Activated CD4-positive, alpha-beta T cell treated with anti-CD3 and anti-CD28 coated beads, Interleukin-2, amount 10 ng/mL, durations not matched to agents 24 days and 14 days (primary cell): ENCODE measurements at regions not wholly inside any gene's neighbourhood (a gene's known extent, or its start where the extent isn't known, plus 50 kb on each side); places are given as distances from the start of the nearest gene placed in this dataset.

Source experiments
- DNase-seq: peaks from one replicate; pipeline ENCODE4 v3.0.0; 2022
- H3K27ac Mint-ChIP-seq: one replicate; pipeline ENCODE4 v1.8.0; 2022; ENCODE audit warnings: mild to moderate bottlenecking, mixed read lengths
- H3K27me3 Mint-ChIP-seq: one replicate; pipeline ENCODE4 v1.8.0; 2022; ENCODE audit warnings: mixed read lengths
- H3K36me3 Mint-ChIP-seq: one replicate; pipeline ENCODE4 v1.8.0; 2022; ENCODE audit warnings: low read depth, mild to moderate bottlenecking, mixed read lengths
- H3K4me1 Mint-ChIP-seq: one replicate; pipeline ENCODE4 v1.8.0; 2021; ENCODE audit warnings: mixed read lengths
- H3K4me3 Mint-ChIP-seq: one replicate; pipeline ENCODE4 v1.8.0; 2022; ENCODE audit warnings: mild to moderate bottlenecking, moderate library complexity, mixed read lengths
- H3K9me3 Mint-ChIP-seq: one replicate; pipeline ENCODE4 v1.8.0; 2021; ENCODE audit warnings: mixed read lengths
- intact Hi-C: fragments of 100-400 bp; cut with micrococcal nuclease; formaldehyde crosslinking; loops from one replicate; pipeline ENCODE4 v1.15.1; 2023

- Mint-ChIP-seq H3K9me3 (peaks cover 9% of the 10 kb centered on the region), H3K27ac (no peak overlapping the region), H3K4me1 (no peaks in the 10 kb centered on the region), H3K27me3 (no peaks in the 10 kb centered on the region), H3K36me3 (no peaks in the 10 kb centered on the region), H3K4me3 (no peak overlapping the region)
- intact Hi-C loops, result no loop called here
- no peak for DNase-seq
Observed at GRCh38 chr18:28854964-28855363, 678.0 kb upstream of the CDH2 start.

GRCh38 chr18:28846958-28847357 lies 670.0 kb upstream of the CDH2 start:
- no peak overlapping the region for H3K4me3 Mint-ChIP-seq
- intact Hi-C loops, result no loop called here
- no peaks in the 10 kb centered on the region for H3K4me1 Mint-ChIP-seq
- no peaks in the 10 kb centered on the region for H3K36me3 Mint-ChIP-seq
- H3K27me3 Mint-ChIP-seq, result no peaks in the 10 kb centered on the region
- peaks cover 18% of the 10 kb centered on the region for H3K9me3 Mint-ChIP-seq
- DNase-seq, result no peak
- H3K27ac Mint-ChIP-seq, result no peak overlapping the region

GRCh38 chr18:28837100-28837499 lies 660.2 kb upstream of the CDH2 start:
- intact Hi-C loops, result no loop called here
- Mint-ChIP-seq H3K9me3 (peaks cover 7% of the 10 kb centered on the region), H3K4me3 (no peak overlapping the region), H3K27me3 (no peaks in the 10 kb centered on the region), H3K36me3 (no peaks in the 10 kb centered on the region), H3K27ac (no peak overlapping the region), H3K4me1 (no peaks in the 10 kb centered on the region)
- DNase-seq, result no peak

DNA sequence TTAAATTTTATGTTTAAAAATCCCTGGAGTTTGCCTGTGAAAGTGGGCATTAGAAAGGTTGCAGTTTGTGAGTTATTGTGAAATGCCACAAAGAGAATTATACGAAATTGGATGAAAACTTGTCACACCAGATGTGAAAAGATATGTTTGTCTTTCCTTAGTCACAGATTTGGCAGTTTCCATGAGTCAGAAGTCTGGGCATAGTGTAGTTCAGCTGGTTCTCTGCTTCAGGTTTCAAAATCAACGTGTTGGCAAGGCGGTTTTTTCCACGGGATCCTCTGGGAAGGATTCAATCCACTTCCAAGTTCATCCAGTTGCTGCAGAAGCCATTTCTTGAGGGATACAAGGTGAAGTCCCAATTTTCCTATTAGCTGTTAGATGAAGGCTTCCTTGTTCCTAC lies 658.0 kb upstream of the CDH2 start:
- no peaks in the 10 kb centered on the region for H3K36me3 Mint-ChIP-seq
- peaks cover 5% of the 10 kb centered on the region for H3K9me3 Mint-ChIP-seq
- no peaks in the 10 kb centered on the region for H3K27me3 Mint-ChIP-seq
- H3K27ac Mint-ChIP-seq, result no peak overlapping the region
- DNase-seq, result no peak
- no peak overlapping the region for H3K4me3 Mint-ChIP-seq
- intact Hi-C loops, result no loop called here
- H3K4me1 Mint-ChIP-seq, result no peaks in the 10 kb centered on the region

DNA sequence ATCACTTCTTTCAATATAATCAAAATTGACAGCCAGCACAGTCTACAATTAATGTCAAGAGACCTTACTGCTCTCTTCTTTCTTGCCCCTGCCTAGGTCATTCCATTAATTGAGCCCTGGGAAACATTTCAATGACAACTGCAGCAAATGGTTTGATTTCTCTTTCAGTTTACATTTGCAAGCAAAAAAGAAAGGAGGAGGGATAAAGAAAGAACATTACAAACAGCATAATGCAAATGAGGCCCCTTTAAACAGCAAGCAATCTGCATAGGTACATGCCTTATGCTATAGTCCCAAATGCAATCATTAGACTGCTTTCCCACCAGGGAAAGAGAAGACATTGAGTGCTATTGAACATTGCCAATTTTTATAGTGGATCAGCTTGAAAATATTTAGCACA lies 655.0 kb upstream of the CDH2 start:
- Mint-ChIP-seq H3K4me1 (no peaks in the 10 kb centered on the region), H3K27me3 (no peaks in the 10 kb centered on the region), H3K4me3 (no peak overlapping the region), H3K36me3 (no peaks in the 10 kb centered on the region), H3K9me3 (peaks cover 5% of the 10 kb centered on the region), H3K27ac (no peak overlapping the region)
- no peak for DNase-seq
- intact Hi-C loops, result no loop called here

DNA sequence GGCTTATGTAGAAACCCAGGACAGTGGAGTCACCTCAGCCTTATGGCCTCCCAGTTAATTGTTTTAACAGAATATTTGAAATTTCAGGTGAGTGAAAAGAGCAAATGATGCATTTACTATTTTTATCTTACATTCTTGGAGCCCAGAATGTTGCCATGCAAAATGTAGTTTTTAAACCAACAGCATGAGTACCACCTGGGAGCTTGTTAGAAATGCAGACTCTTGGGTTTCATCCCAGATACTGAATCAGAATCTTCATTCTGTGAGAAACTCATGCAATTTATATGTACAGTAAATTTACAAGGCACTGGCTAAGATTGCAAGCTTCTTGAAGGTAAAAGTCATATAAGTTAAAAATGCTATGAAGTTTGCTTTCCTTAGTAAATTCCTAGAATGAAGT lies 654.5 kb upstream of the CDH2 start:
- no peak for DNase-seq
- no peaks in the 10 kb centered on the region for H3K27me3 Mint-ChIP-seq
- no peaks in the 10 kb centered on the region for H3K4me1 Mint-ChIP-seq
- no peaks in the 10 kb centered on the region for H3K36me3 Mint-ChIP-seq
- no peak overlapping the region for H3K4me3 Mint-ChIP-seq
- no peak overlapping the region for H3K27ac Mint-ChIP-seq
- intact Hi-C loops, result no loop called here
- peaks cover 5% of the 10 kb centered on the region for H3K9me3 Mint-ChIP-seq

DNA sequence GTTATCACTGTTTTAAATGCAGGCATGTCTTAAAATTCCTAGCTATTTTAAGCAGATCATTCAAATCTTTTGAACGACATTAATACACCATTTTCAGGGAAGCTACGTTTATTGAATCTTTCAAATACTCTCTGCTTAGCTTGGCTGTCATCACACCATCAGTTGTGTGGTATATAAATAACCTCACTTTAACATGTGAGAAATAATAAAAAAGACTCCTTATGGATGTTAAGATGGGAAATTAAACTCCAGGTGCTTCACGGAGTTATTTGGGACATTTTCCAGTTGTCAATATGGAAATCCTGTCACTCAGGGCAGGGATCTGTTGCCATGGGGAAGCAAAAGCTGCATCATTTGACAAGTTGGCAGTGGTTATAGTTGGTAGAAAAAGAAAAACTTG lies 649.2 kb upstream of the CDH2 start:
- Mint-ChIP-seq H3K4me1 (no peaks in the 10 kb centered on the region), H3K9me3 (peaks cover 13% of the 10 kb centered on the region), H3K4me3 (no peak overlapping the region), H3K36me3 (no peaks in the 10 kb centered on the region), H3K27ac (no peak overlapping the region), H3K27me3 (no peaks in the 10 kb centered on the region)
- no peak for DNase-seq
- intact Hi-C loops, result no loop called here

DNA sequence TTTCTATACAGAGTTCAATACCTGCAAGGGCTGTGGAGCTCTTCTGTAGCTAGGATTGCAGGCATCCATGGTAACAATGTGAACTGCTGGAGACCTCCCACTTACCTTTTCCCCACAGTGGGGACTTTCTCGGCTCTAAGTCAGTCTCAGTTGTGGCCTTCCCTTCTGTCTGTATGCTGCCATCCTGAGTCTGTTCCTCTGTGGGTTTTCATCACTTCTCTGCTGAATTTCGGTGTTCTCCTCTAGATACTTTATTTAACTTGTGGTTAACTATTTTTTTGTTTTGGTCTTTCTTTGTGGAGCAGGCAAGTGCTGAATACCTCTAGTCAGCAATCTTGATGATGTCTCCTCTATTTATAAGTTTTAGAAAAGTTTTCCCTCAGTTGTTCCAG lies 647.2 kb upstream of the CDH2 start:
- no peaks in the 10 kb centered on the region for H3K36me3 Mint-ChIP-seq
- no peak for DNase-seq
- intact Hi-C loops, result no loop called here
- H3K9me3 Mint-ChIP-seq, result peaks cover 13% of the 10 kb centered on the region
- H3K27me3 Mint-ChIP-seq, result no peaks in the 10 kb centered on the region
- no peak overlapping the region for H3K27ac Mint-ChIP-seq
- no peaks in the 10 kb centered on the region for H3K4me1 Mint-ChIP-seq
- no peak overlapping the region for H3K4me3 Mint-ChIP-seq

- intact Hi-C loops, result no loop called here
Observed at GRCh38 chr18:28823506-28824182, 646.7 kb upstream of the CDH2 start.

DNA sequence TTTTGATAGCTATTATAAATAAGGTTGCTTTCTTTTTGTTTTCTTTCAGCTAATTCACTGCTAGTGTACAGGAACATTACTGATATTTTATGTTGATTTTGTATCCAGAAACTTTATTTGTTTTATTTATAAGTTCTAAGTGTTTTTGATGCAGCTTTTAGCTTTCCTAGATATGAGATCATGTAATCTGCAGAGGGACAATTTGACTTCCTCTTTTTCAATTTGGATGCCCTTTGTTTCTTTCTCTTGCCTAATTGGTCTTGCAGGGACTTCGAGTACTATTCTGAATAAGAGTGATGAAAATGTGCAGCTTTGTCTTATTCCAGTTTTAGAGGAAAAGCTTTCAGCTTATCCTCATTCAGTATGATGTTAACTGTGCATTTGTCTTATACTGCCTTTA lies 643.4 kb upstream of the CDH2 start:
- intact Hi-C loops, result no loop called here
- H3K27ac Mint-ChIP-seq, result no peak overlapping the region
- peaks cover 13% of the 10 kb centered on the region for H3K9me3 Mint-ChIP-seq
- no peak overlapping the region for H3K4me3 Mint-ChIP-seq
- H3K36me3 Mint-ChIP-seq, result no peaks in the 10 kb centered on the region
- H3K27me3 Mint-ChIP-seq, result no peaks in the 10 kb centered on the region
- H3K4me1 Mint-ChIP-seq, result no peaks in the 10 kb centered on the region
- no peak for DNase-seq

More at GRCh38 chr18:28823506-28824182, 646.7 kb upstream of the CDH2 start:
- Mint-ChIP-seq H3K27ac (no peak overlapping the region), H3K27me3 (no peaks in the 10 kb centered on the region), H3K4me3 (no peak overlapping the region), H3K36me3 (no peaks in the 10 kb centered on the region), H3K9me3 (peaks cover 13% of the 10 kb centered on the region), H3K4me1 (no peaks in the 10 kb centered on the region)
- DNase-seq, result no peak

DNA sequence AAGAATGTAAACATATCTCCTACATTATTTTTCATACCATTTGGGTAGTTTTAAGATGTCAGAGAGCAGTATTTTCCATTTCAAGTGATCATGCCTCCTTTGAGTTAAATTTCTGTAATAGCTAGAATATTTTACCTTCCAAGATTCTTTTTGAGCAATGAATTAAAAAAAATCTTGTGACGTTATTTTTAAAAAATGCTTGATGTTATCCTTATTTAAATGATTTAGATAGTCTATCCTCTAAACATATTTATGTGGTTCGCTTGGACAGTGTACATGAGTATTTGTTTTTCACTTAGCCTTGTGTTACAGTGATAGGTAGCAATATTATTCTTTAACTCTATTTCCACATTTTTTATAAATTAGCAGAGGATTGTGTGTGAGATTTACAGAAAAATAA lies 639.2 kb upstream of the CDH2 start:
- no peaks in the 10 kb centered on the region for H3K27me3 Mint-ChIP-seq
- H3K27ac Mint-ChIP-seq, result no peak overlapping the region
- DNase-seq, result no peak
- no peaks in the 10 kb centered on the region for H3K4me1 Mint-ChIP-seq
- H3K36me3 Mint-ChIP-seq, result no peaks in the 10 kb centered on the region
- no peak overlapping the region for H3K4me3 Mint-ChIP-seq
- intact Hi-C loops, result no loop called here
- peaks cover 4% of the 10 kb centered on the region for H3K9me3 Mint-ChIP-seq

DNA sequence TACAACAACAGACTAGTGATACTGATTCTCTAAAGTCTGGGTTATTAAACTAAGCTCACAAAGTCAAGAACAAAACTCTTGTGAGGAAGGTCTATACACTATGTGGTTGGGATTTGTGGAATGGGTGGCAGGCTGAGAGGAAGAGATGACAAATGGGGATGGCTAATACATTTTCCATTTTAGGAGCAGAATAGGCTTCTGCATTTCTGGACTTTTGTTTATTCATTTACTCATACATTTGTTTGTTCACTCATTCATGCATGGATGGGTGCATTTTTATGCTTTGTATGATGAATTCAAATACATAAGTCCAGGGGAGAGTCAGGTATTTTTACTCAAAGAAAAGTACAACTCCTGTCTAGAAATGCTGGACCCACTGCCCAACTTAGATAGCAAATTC lies 637.4 kb upstream of the CDH2 start:
- no peaks in the 10 kb centered on the region for H3K36me3 Mint-ChIP-seq
- no peak overlapping the region for H3K27ac Mint-ChIP-seq
- intact Hi-C loops, result no loop called here
- no peak for DNase-seq
- H3K27me3 Mint-ChIP-seq, result no peaks in the 10 kb centered on the region
- peaks cover 2% of the 10 kb centered on the region for H3K9me3 Mint-ChIP-seq
- no peak overlapping the region for H3K4me3 Mint-ChIP-seq
- no peaks in the 10 kb centered on the region for H3K4me1 Mint-ChIP-seq

DNA sequence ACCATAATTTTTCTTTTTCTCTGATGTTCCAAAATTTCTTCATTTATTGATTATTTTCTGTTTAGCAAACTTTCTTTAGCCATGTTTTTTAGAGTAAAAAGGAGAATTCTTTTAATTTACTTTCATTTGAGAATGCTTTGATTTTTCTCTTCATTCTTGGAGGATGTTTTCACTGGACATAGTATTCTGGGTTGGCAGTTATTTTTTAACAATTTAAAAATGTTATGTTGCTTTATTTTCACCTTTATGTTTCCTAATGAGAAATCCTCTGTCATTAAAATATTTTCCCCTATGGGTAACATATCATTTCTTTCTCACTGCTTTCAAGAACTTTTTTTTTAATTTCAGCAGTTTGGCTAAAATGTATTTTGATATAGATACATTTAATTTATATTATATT lies 631.4 kb upstream of the CDH2 start:
- Mint-ChIP-seq H3K27ac (no peak overlapping the region), H3K9me3 (peaks cover 15% of the 10 kb centered on the region), H3K4me3 (no peak overlapping the region), H3K27me3 (no peaks in the 10 kb centered on the region), H3K4me1 (no peaks in the 10 kb centered on the region), H3K36me3 (no peaks in the 10 kb centered on the region)
- DNase-seq, result no peak
- intact Hi-C loops, result no loop called here

DNA sequence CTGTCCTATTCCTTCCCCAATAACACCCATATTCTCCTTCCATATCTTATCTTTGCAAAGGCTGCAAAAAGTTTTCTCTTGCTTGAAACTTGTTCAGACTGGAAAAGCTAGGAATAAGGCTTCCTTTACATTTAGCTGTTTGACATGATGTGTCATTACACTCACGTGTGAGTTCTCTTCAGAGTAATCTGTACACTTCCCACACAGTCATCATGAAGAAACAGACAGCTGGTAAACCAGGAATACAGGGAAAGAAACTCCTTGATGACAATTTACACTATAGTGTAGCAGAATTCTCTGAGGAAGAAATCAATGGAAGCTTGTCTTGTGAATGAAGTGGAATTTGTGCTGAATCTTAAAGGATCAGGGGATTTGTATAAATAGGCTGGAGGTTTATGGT lies 628.6 kb upstream of the CDH2 start:
- no peaks in the 10 kb centered on the region for H3K36me3 Mint-ChIP-seq
- intact Hi-C loops, result no loop called here
- H3K4me3 Mint-ChIP-seq, result no peak overlapping the region
- no peak overlapping the region for H3K27ac Mint-ChIP-seq
- H3K9me3 Mint-ChIP-seq, result peaks cover 15% of the 10 kb centered on the region
- DNase-seq, result no peak
- no peaks in the 10 kb centered on the region for H3K27me3 Mint-ChIP-seq
- H3K4me1 Mint-ChIP-seq, result no peaks in the 10 kb centered on the region

DNA sequence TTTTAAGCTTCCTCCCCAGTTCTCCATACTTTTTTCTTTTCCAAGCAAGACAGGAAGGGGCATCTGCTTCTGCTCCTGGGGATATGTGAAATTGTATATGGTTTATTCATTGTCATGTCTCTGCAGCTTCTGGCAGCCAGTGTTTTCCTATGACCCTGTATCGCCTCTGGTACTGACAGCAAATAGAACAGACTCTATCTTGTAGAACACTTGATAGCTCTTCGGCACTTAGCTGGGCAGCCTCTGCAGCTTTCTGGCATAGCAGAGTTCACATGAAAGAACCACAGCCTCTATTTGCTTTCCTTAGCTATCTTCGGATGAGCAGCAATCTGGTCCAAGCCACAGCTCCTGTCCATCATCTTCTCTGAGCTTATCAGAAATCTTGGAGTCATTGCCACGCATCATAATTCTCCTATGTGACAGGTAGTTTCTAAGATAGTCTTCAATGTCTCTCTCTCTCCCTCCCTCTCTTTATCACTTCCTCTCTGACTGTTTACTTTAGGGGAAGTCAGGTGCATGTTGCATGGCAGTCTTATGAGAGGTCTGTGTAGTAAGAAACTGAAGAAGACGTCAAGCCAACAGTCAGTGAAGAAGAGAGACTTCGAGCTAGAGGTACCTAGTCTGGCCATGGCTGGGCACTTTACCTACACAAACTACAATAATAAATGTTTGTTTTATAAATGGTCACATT lies 627.7 kb upstream of the CDH2 start:
- H3K4me1 Mint-ChIP-seq, result no peaks in the 10 kb centered on the region
- intact Hi-C loops, result no loop called here
- H3K27me3 Mint-ChIP-seq, result no peaks in the 10 kb centered on the region
- H3K4me3 Mint-ChIP-seq, result no peak overlapping the region
- no peak for DNase-seq
- no peaks in the 10 kb centered on the region for H3K36me3 Mint-ChIP-seq
- no peak overlapping the region for H3K27ac Mint-ChIP-seq
- peaks cover 15% of the 10 kb centered on the region for H3K9me3 Mint-ChIP-seq
